Choroid plexus epithelial cell (primary cell): ENCODE measurements at regions not wholly inside any gene's neighbourhood (a gene's known extent, or its start where the extent isn't known, plus 50 kb on each side); places are given as distances from the start of the nearest gene placed in this dataset.

Experiments used
- DNase-seq: peaks from one replicate; pipeline ENCODE4 v3.0.0-alpha.2; 2010; ENCODE audit warnings: low read depth
- H3K4me3 ChIP-seq: 2 replicates; pipeline ENCODE4 v1.5.1; 2011; ENCODE audit warnings: low read depth, mild to moderate bottlenecking, control low read depth, low read length, moderate library complexity
- CTCF ChIP-seq: conservative IDR thresholded peaks from 2 replicates; pipeline ENCODE4 v1.5.1; 2011; ENCODE audit warnings: low read depth, mild to moderate bottlenecking, control low read depth, inconsistent platforms, low read length, moderate library complexity

DNA sequence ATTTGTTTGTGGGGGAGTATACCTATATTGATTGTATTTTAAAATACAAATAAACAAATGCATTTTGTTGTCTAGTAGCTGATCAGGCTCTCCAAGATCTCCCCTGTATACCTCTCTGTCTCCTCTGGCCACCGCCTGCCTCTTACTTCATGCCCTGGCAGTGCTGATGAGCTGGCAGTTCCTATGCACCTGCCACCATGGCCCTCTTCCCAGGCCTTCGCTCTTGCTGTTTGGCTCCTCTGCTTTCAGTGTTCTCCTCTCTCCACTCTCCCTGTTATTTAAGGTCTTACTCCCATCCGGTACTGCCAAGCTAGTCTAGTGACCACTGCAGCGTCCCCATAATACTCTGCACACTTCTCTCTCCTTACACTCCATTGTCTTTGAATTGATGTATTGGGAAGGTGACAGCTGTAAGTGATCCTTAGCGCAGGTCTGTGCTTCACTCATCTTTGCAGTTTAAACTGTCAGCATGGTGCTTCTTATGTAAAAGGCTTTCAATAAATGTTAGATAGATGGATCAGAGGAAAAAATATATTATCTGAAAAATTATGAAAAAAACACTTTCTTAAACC, 88.1 kb upstream of the ATP1A1 start:
- no peak for TF ChIP-seq CTCF
- H3K4me3 ChIP-seq = no peak overlapping the region
- DNase-seq = no peak

GRCh38 chr1:116286541-116286971, 86.5 kb upstream of the ATP1A1 start:
- no peak overlapping the region for H3K4me3 ChIP-seq
- no peak for TF ChIP-seq CTCF
- DNase-seq = peak; percentile 69

GRCh38 chr1:116287341-116288200, 85.5 kb upstream of the ATP1A1 start:
- no peak for DNase-seq
- TF ChIP-seq CTCF = no peak
- no peak overlapping the region for H3K4me3 ChIP-seq

GRCh38 chr1:116288201-116288598, 84.8 kb upstream of the ATP1A1 start:
- no peak for TF ChIP-seq CTCF

GRCh38 chr1:116289193-116289592, 83.9 kb upstream of the ATP1A1 start:
- DNase-seq = no peak
- H3K4me3 ChIP-seq = no peak overlapping the region
- no peak for TF ChIP-seq CTCF

More at GRCh38 chr1:116288201-116288598, 84.8 kb upstream of the ATP1A1 start:
- DNase-seq = no peak
- H3K4me3 ChIP-seq = no peak overlapping the region

GRCh38 chr1:116290085-116290705, 82.8 kb upstream of the ATP1A1 start:
- no peak overlapping the region for H3K4me3 ChIP-seq
- no peak for TF ChIP-seq CTCF
- DNase-seq = no peak
